ENCODE measurements at regions not wholly inside any gene's neighbourhood (a gene's known extent, or its start where the extent isn't known, plus 50 kb on each side); places are given as distances from the start of the nearest gene placed in this dataset.

DNA sequence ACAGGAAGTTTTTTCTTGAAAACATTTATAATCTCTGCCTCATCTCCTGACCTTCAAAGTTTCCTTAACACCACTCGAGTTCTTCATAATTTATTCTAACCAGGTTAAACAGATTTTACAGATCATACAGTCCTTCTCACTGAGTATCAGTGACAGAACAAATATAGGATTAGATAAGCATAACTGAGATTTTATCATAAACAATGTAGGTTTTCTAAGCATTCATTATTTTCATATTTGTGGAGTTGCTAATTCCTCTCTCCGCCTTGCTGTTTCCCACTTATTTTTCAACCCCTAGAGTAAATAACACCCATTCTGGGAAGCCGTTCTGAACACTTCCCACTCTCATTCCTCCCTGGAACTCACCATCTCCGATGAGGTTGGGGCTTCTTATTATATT lies 229.9 kb downstream of the HACE1 start:
- Histone ChIP-seq H3K9ac (ENCODE audit: low read length) (no peak overlapping the region), H3K36me3 (ENCODE audit: low read length) (no peaks in the 10 kb centered on the region), H3F3A (ENCODE audit: insufficient read depth) (no peaks in the 10 kb centered on the region), H3K9me2 (replicated peaks; ENCODE audit: insufficient read depth, low read length) (no peaks in the 10 kb centered on the region), H3K79me2 (ENCODE audit: insufficient read depth, low read length) (no peaks in the 10 kb centered on the region), H4K20me1 (ENCODE audit: low read depth, low read length) (no peaks in the 10 kb centered on the region), H3K4me3 (ENCODE audit: insufficient read depth, low read length, poor library complexity, severe bottlenecking) (no peak overlapping the region), H3K27ac (ENCODE audit: low read depth, low read length) (no peak overlapping the region), H3K9me3 (ENCODE audit: insufficient read depth, low read length) (no peaks in the 10 kb centered on the region), H3K4me2 (ENCODE audit: low read depth, low read length, poor library complexity, severe bottlenecking) (no peak overlapping the region), H3K27me3 (ENCODE audit: low read length) (no peaks in the 10 kb centered on the region), H2AFZ (ENCODE audit: low read depth, low read length, severe bottlenecking) (no peak overlapping the region)
- TF ChIP-seq CTCF (IDR thresholded peaks at IDR 0.05; ENCODE audit: insufficient read depth, low read length, poor library complexity, severe bottlenecking), result no peak
- no peak for TF ChIP-seq EZH2phosphoT487 (conservative IDR thresholded peaks at IDR 0.05; ENCODE audit: low read length)

- no peaks in the 10 kb centered on the region for H3K36me3 ChIP-seq (ENCODE audit: low read length)
- H4K20me1 ChIP-seq (ENCODE audit: low read depth, low read length), result no peaks in the 10 kb centered on the region
- no peak overlapping the region for H3K4me2 ChIP-seq (ENCODE audit: low read depth, low read length, poor library complexity, severe bottlenecking)
- no peaks in the 10 kb centered on the region for H3F3A ChIP-seq (ENCODE audit: insufficient read depth)
- no peak overlapping the region for H3K9ac ChIP-seq (ENCODE audit: low read length)
- H3K4me3 ChIP-seq (ENCODE audit: insufficient read depth, low read length, poor library complexity, severe bottlenecking), result no peak overlapping the region
- no peaks in the 10 kb centered on the region for H3K9me2 ChIP-seq (replicated peaks; ENCODE audit: insufficient read depth, low read length)
- H2AFZ ChIP-seq (ENCODE audit: low read depth, low read length, severe bottlenecking), result no peak overlapping the region
- no peaks in the 10 kb centered on the region for H3K79me2 ChIP-seq (ENCODE audit: insufficient read depth, low read length)
- no peaks in the 10 kb centered on the region for H3K9me3 ChIP-seq (ENCODE audit: insufficient read depth, low read length)
- no peak overlapping the region for H3K27ac ChIP-seq (ENCODE audit: low read depth, low read length)
- no peaks in the 10 kb centered on the region for H3K27me3 ChIP-seq (ENCODE audit: low read length)
- TF ChIP-seq CTCF (IDR thresholded peaks at IDR 0.05; ENCODE audit: insufficient read depth, low read length, poor library complexity, severe bottlenecking) (no peak), EZH2phosphoT487 (conservative IDR thresholded peaks at IDR 0.05; ENCODE audit: low read length) (no peak)
Measured at GRCh38 chr6:104625536-104625935, 234.2 kb downstream of the HACE1 start.

DNA sequence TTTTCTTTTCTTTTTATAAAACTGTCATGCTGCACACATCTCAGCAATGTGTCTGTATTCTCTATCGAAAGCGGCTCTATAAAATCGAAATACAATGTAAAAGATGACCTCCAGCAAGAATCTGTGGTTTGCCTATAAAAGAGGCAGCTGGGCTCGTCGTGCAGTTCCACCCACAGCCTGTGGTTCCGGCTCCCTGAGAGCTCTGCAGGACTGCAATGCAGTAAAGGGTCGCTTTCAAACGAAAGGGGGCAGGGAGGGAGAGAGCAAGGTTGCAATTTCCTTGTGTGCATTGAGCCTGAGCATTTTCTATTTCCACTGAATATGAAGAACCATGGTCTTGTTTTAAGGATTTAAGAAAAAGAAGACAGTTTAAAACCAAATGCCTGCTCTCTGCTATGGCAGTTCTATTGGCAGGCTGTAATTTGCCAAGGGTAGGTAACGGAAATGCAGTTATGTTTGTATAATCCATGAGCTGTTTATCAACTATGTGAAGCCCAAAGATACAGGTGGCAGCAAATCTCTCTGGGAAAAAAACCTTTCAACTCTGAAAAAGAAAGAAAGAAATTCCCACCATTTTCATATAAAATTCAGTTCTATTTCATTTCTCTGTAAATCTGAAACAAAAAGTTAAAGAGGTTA lies 236.5 kb downstream of the HACE1 start:
- no peak overlapping the region for H3K27ac ChIP-seq (ENCODE audit: low read depth, low read length)
- no peaks in the 10 kb centered on the region for H3K27me3 ChIP-seq (ENCODE audit: low read length)
- no peaks in the 10 kb centered on the region for H3K79me2 ChIP-seq (ENCODE audit: insufficient read depth, low read length)
- H3K4me2 ChIP-seq (ENCODE audit: low read depth, low read length, poor library complexity, severe bottlenecking), result no peak overlapping the region
- H2AFZ ChIP-seq (ENCODE audit: low read depth, low read length, severe bottlenecking), result no peak overlapping the region
- no peak overlapping the region for H3K4me3 ChIP-seq (ENCODE audit: insufficient read depth, low read length, poor library complexity, severe bottlenecking)
- no peaks in the 10 kb centered on the region for H3K36me3 ChIP-seq (ENCODE audit: low read length)
- H3F3A ChIP-seq (ENCODE audit: insufficient read depth), result no peaks in the 10 kb centered on the region
- no peaks in the 10 kb centered on the region for H4K20me1 ChIP-seq (ENCODE audit: low read depth, low read length)
- TF ChIP-seq EZH2phosphoT487 (conservative IDR thresholded peaks at IDR 0.05; ENCODE audit: low read length) (no peak), CTCF (IDR thresholded peaks at IDR 0.05; ENCODE audit: insufficient read depth, low read length, poor library complexity, severe bottlenecking) (no peak)
- H3K9ac ChIP-seq (ENCODE audit: low read length), result no peak overlapping the region
- H3K9me3 ChIP-seq (ENCODE audit: insufficient read depth, low read length), result no peaks in the 10 kb centered on the region
- H3K9me2 ChIP-seq (replicated peaks; ENCODE audit: insufficient read depth, low read length), result no peaks in the 10 kb centered on the region
